Gastroesophageal sphincter (tissue), 3 donors: ENCODE measurements at regions not wholly inside any gene's neighbourhood (a gene's known extent, or its start where the extent isn't known, plus 50 kb on each side); places are given as distances from the start of the nearest gene placed in this dataset.

Experiments
- POLR2AphosphoS5 ChIP-seq: sonication (generic); formaldehyde crosslinking; IDR thresholded peaks from one replicate; pipeline ENCODE4 v1.6.1; 2017; ENCODE audit warnings: antibody characterized with exemption
- TF ChIP-seq, protein P1 (sequence below), 4 experiments: fragments of 200-600 bp in 2 of 4; fragments of 450-650 bp in 2 of 4; sonication (generic) in 1 of 4; IDR thresholded peaks; one replicate each; pipeline ENCODE4 v1.5.1; 2017 to 2019; ENCODE audit warnings: antibody characterized with exemption in 4 of 4, mild to moderate bottlenecking in 2 of 4, moderate library complexity in 2 of 4

DNA sequence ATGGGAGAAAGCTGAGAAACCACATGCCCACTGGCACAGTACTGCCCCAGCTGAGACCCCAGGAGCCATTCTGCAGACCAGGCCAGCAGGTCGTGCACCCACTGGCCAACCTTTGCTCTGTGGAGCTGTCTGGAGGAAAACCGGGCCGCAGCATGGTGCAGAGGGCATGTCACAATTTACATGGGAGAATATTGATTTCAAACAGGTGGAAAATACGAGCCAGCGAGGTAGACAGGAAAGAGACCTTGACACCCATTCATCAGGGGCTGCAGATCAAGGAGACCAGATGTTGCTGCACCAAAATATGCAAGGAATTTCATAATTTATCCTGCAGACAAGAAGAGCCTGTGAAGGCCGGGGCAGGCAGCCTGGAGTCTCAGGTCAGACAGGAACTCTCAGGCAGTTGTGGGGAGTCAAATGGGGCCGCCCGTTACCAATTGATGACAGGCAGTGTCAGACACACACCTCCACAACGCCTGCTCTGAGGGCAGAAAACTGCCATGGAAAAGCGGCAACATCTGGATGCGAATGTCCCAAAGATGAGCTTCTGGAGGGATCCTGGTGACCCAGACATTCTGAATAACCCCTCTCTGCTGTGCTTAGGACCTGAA lies 74.6 kb upstream of the BCL11B start:
- TF ChIP-seq, protein P1, sequence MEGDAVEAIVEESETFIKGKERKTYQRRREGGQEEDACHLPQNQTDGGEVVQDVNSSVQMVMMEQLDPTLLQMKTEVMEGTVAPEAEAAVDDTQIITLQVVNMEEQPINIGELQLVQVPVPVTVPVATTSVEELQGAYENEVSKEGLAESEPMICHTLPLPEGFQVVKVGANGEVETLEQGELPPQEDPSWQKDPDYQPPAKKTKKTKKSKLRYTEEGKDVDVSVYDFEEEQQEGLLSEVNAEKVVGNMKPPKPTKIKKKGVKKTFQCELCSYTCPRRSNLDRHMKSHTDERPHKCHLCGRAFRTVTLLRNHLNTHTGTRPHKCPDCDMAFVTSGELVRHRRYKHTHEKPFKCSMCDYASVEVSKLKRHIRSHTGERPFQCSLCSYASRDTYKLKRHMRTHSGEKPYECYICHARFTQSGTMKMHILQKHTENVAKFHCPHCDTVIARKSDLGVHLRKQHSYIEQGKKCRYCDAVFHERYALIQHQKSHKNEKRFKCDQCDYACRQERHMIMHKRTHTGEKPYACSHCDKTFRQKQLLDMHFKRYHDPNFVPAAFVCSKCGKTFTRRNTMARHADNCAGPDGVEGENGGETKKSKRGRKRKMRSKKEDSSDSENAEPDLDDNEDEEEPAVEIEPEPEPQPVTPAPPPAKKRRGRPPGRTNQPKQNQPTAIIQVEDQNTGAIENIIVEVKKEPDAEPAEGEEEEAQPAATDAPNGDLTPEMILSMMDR (IDR thresholded peaks at IDR 0.05): no peak
- TF ChIP-seq POLR2AphosphoS5: no peak
